ENCODE measurements at regions not wholly inside any gene's neighbourhood (a gene's known extent, or its start where the extent isn't known, plus 50 kb on each side); places are given as distances from the start of the nearest gene placed in this dataset.
"Not testable (repeated sequence)": the region's sequence is repeated elsewhere in the genome, so short reads cannot be mapped to it uniquely, and the experiment has no call there.

- DNase-seq (no peak), ATAC-seq (no peak)
- intact Hi-C loops (cut with DNase I, micrococcal nuclease): no loop called here
- Histone ChIP-seq H3K4me3 (no peak overlapping the region), H3K36me3 (ENCODE audit: low read depth) (no peaks in the 10 kb centered on the region), H3K9me3 (no peaks in the 10 kb centered on the region), H3K4me1 (ENCODE audit: low read depth) (no peaks in the 10 kb centered on the region)
- TF ChIP-seq CTCF (IDR thresholded peaks at IDR 0.05): no peak
Observed at GRCh38 chr1:213596729-213597128, 391.0 kb upstream of the PROX1 start.

- intact Hi-C loops (cut with DNase I, micrococcal nuclease): no loop called here
- DNase-seq: no peak
- H3K4me3 ChIP-seq: no peak overlapping the region
- H3K9me3 ChIP-seq: no peaks in the 10 kb centered on the region
- TF ChIP-seq CTCF (IDR thresholded peaks at IDR 0.05): no peak
- no peaks in the 10 kb centered on the region for H3K4me1 ChIP-seq (ENCODE audit: low read depth)
- ATAC-seq: no peak
- no peaks in the 10 kb centered on the region for H3K36me3 ChIP-seq (ENCODE audit: low read depth)
Observed at GRCh38 chr1:213598263-213598662, 389.5 kb upstream of the PROX1 start.

DNA sequence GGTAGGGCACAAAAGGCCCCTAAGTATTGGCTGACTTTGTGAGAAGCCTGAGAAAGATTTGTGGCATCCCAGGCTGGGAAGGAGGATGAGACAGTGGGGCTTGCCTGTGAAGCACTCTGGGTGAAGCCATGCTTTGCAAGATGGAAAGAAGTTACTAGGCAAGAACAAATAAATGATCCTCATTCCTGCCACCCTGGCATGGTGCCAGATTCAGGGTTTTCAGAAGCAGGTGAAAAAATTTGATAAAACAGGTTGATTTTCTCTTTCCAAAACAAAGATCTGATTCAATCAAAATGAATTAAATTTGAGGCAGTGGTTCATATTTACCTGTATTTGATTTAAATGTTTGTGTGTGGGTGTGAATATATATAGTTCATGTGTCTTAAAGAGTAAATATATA is 386.9 kb upstream of the PROX1 start:
- H3K4me1 ChIP-seq (ENCODE audit: low read depth): no peaks in the 10 kb centered on the region
- H3K9me3 ChIP-seq: no peaks in the 10 kb centered on the region
- no peak for TF ChIP-seq CTCF (IDR thresholded peaks at IDR 0.05)
- ATAC-seq (no peak), DNase-seq (no peak)
- no peaks in the 10 kb centered on the region for H3K36me3 ChIP-seq (ENCODE audit: low read depth)
- H3K4me3 ChIP-seq: no peak overlapping the region
- intact Hi-C loops (cut with DNase I, micrococcal nuclease): no loop called here

DNA sequence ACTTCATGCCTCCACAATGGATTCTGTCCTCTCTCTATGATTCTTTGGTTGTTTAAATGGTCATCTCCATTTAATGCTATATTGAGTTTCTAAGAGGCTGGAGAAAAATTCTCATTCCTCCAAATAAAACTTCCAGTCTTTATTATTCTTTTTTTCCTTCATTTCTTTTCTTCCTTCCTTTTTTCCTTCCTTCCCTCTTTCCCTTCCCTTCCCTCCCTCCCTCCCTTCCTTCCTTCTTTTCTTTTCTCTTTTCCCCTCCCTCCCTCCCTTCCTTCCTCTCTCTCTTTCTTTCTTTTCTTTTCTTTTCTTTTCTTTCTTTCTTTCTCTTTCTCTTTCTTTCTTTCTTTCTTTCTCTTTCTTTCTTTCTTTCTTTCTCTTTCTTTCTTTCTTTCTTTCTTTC is 386.1 kb upstream of the PROX1 start:
- H3K9me3 ChIP-seq; H3K36me3 ChIP-seq (ENCODE audit: low read depth); H3K4me3 ChIP-seq; intact Hi-C loops (cut with DNase I, micrococcal nuclease); ATAC-seq; DNase-seq; H3K4me1 ChIP-seq (ENCODE audit: low read depth): not testable (repeated sequence)

- peaks cover 4% of the 10 kb centered on the region for H3K4me1 ChIP-seq (ENCODE audit: low read depth)
- H3K9me3 ChIP-seq: no peaks in the 10 kb centered on the region
- intact Hi-C loops (cut with DNase I, micrococcal nuclease): no loop called here
- no peak for TF ChIP-seq CTCF (IDR thresholded peaks at IDR 0.05)
- DNase-seq (no peak), ATAC-seq (no peak)
- no peak overlapping the region for H3K4me3 ChIP-seq
- no peaks in the 10 kb centered on the region for H3K36me3 ChIP-seq (ENCODE audit: low read depth)
Observed at GRCh38 chr1:213602796-213603486, 384.8 kb upstream of the PROX1 start.

DNA sequence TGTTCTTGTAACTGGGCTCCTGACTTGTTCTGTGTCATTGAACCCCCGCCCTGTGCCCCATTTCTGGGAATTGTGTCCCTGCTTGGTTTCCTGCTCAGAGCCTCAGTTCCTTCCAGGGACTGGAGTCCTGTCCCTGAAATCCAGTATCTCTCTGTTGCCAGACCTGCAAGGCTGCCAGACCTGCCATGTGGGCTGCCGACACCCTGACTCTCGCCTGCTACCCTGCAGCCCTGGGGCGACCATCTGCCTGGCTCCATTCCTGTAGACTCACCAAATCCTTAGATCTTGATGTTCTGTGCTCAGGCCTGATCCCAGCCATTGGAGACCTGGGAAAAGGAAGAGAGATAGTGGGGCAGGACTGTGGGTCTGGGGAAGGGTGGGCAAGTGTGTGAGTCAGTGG is 383.3 kb upstream of the PROX1 start:
- DNase-seq (no peak), ATAC-seq (no peak)
- Histone ChIP-seq H3K4me3 (no peak overlapping the region), H3K36me3 (ENCODE audit: low read depth) (no peaks in the 10 kb centered on the region), H3K9me3 (no peaks in the 10 kb centered on the region), H3K4me1 (ENCODE audit: low read depth) (peaks cover 4% of the 10 kb centered on the region)
- intact Hi-C loops (cut with DNase I, micrococcal nuclease): no loop called here
- no peak for TF ChIP-seq CTCF (IDR thresholded peaks at IDR 0.05)

Measured in mucosa of descending colon (tissue), 3 donors.